SK-N-SH treated with all-trans-retinoic acid at 6 μM for 48 hours (cell line): ENCODE measurements at regions not wholly inside any gene's neighbourhood (a gene's known extent, or its start where the extent isn't known, plus 50 kb on each side); places are given as distances from the start of the nearest gene placed in this dataset.

Experiments
- ATAC-seq: fragments of 200-7000 bp; cut with Tn5 transposase; 3 replicates; pipeline ENCODE4 v1.9.1; 2020; ENCODE audit warnings: mild to moderate bottlenecking, moderate library complexity
- ARNTL ChIP-seq: fragments of 450-650 bp; formaldehyde crosslinking; IDR thresholded peaks from 2 replicates; pipeline ENCODE4 v1.5.0; 2020; ENCODE audit warnings: low read depth, mild to moderate bottlenecking, moderate library complexity, borderline replicate concordance
- ESRRG ChIP-seq: fragments of 250-450 bp; sonication (Bioruptor Pico); IDR thresholded peaks from 2 replicates; pipeline ENCODE4 v1.6.1; 2021; ENCODE audit warnings: mild to moderate bottlenecking
- GLIS3 ChIP-seq: fragments of 250-450 bp; sonication (Bioruptor Pico); IDR thresholded peaks from 2 replicates; pipeline ENCODE4 v1.5.0; 2020; ENCODE audit warnings: mild to moderate bottlenecking, moderate library complexity
- ISL1 ChIP-seq: fragments of 250-450 bp; sonication (Bioruptor Pico); IDR thresholded peaks from 2 replicates; pipeline ENCODE4 v2.1.2; 2022; ENCODE audit warnings: mild to moderate bottlenecking, moderate library complexity
- OSR1 ChIP-seq: fragments of 250-450 bp; sonication (Bioruptor Pico); IDR thresholded peaks from 2 replicates; pipeline ENCODE4 v1.8.0; 2022; ENCODE audit warnings: moderate library complexity, mild to moderate bottlenecking, inconsistent platforms
- PPARA ChIP-seq: fragments of 250-450 bp; sonication (Bioruptor Pico); IDR thresholded peaks from 2 replicates; pipeline ENCODE4 v1.5.0; 2020; ENCODE audit warnings: mild to moderate bottlenecking, borderline replicate concordance
- RARB ChIP-seq: fragments of 250-450 bp; sonication (Bioruptor Pico); IDR thresholded peaks from 2 replicates; pipeline ENCODE4 v1.8.0; 2021; ENCODE audit warnings: mild to moderate bottlenecking, moderate library complexity
- SNAI2 ChIP-seq: fragments of 250-450 bp; sonication (Bioruptor Pico); IDR thresholded peaks from 2 replicates; pipeline ENCODE4 v1.5.0; 2020; ENCODE audit warnings: mild to moderate bottlenecking, moderate library complexity
- TOX ChIP-seq: fragments of 250-450 bp; sonication (Bioruptor Pico); IDR thresholded peaks from 2 replicates; pipeline ENCODE4 v1.8.0; 2021; ENCODE audit warnings: mild to moderate bottlenecking, moderate library complexity, borderline replicate concordance
- ZC3H10 ChIP-seq: fragments of 250-450 bp; sonication (Bioruptor Pico); IDR thresholded peaks from 2 replicates; pipeline ENCODE4 v1.5.1; 2021; ENCODE audit warnings: mild to moderate bottlenecking, moderate library complexity
- ZFP3 ChIP-seq: fragments of 250-450 bp; sonication (Bioruptor Pico); IDR thresholded peaks from 2 replicates; pipeline ENCODE4 v1.5.0; 2020; ENCODE audit warnings: mild to moderate bottlenecking, moderate library complexity
- ZFP30 ChIP-seq: fragments of 450-650 bp; formaldehyde crosslinking; IDR thresholded peaks from 2 replicates; pipeline ENCODE4 v1.5.0; 2022; ENCODE audit warnings: mild to moderate bottlenecking, moderate library complexity
- ZNF70 ChIP-seq: fragments of 450-650 bp; formaldehyde crosslinking; IDR thresholded peaks from 2 replicates; pipeline ENCODE4 v1.5.0; 2020; ENCODE audit warnings: mild to moderate bottlenecking, moderate library complexity
- ZNF8 ChIP-seq: fragments of 450-650 bp; formaldehyde crosslinking; IDR thresholded peaks from 2 replicates; pipeline ENCODE4 v1.5.0; 2020; ENCODE audit warnings: mild to moderate bottlenecking, moderate library complexity
- TF ChIP-seq, protein P1 (sequence below): fragments of 250-450 bp; sonication (Bioruptor Pico); IDR thresholded peaks from 2 replicates; pipeline ENCODE4 v1.8.0; 2020; ENCODE audit warnings: mild to moderate bottlenecking, moderate library complexity, borderline replicate concordance
- TF ChIP-seq, protein P2 (sequence below): fragments of 250-450 bp; sonication (Bioruptor Pico); IDR thresholded peaks from 2 replicates; pipeline ENCODE4 v1.5.1; 2020; ENCODE audit warnings: low read depth, mild to moderate bottlenecking, moderate library complexity
- TF ChIP-seq, protein P3 (sequence below): fragments of 250-450 bp; sonication (Bioruptor Pico); IDR thresholded peaks from 2 replicates; pipeline ENCODE4 v1.8.0; 2021; ENCODE audit warnings: low read depth, mild to moderate bottlenecking, moderate library complexity, borderline replicate concordance
- TF ChIP-seq, protein P4 (sequence below): fragments of 250-450 bp; sonication (Bioruptor Pico); IDR thresholded peaks from 2 replicates; pipeline ENCODE4 v1.5.0; 2020; ENCODE audit warnings: mild to moderate bottlenecking, moderate library complexity

DNA sequence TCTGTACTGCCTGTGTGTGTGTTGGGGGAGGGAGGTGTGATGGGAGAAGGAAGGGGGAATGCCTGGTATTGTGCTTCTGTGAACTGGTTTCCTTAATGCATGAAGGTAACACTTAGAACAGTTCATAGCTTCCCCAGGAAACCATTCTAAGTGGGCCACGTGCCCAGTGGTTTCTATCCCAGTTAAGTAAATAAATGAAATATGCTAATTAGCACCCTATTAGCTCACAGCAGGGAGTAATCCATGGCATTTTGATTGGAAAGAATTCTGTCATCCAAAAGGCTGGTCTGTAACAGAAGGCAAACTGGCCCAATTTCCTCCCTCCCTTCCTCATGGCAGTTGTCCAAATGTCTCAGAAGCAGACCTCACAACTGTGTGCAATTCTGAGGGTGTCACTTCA lies 199.3 kb downstream of the TTLL7 start (continued):
- TF ChIP-seq, protein P1, sequence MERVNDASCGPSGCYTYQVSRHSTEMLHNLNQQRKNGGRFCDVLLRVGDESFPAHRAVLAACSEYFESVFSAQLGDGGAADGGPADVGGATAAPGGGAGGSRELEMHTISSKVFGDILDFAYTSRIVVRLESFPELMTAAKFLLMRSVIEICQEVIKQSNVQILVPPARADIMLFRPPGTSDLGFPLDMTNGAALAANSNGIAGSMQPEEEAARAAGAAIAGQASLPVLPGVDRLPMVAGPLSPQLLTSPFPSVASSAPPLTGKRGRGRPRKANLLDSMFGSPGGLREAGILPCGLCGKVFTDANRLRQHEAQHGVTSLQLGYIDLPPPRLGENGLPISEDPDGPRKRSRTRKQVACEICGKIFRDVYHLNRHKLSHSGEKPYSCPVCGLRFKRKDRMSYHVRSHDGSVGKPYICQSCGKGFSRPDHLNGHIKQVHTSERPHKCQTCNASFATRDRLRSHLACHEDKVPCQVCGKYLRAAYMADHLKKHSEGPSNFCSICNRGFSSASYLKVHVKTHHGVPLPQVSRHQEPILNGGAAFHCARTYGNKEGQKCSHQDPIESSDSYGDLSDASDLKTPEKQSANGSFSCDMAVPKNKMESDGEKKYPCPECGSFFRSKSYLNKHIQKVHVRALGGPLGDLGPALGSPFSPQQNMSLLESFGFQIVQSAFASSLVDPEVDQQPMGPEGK (CRISPR knock-in tag) = no peak
- TF ChIP-seq, protein P2, sequence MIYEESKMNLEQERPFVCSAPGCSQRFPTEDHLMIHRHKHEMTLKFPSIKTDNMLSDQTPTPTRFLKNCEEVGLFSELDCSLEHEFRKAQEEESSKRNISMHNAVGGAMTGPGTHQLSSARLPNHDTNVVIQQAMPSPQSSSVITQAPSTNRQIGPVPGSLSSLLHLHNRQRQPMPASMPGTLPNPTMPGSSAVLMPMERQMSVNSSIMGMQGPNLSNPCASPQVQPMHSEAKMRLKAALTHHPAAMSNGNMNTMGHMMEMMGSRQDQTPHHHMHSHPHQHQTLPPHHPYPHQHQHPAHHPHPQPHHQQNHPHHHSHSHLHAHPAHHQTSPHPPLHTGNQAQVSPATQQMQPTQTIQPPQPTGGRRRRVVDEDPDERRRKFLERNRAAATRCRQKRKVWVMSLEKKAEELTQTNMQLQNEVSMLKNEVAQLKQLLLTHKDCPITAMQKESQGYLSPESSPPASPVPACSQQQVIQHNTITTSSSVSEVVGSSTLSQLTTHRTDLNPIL (CRISPR knock-in tag) = no peak
- TF ChIP-seq, all 23 proteins: peak for 0

DNA sequence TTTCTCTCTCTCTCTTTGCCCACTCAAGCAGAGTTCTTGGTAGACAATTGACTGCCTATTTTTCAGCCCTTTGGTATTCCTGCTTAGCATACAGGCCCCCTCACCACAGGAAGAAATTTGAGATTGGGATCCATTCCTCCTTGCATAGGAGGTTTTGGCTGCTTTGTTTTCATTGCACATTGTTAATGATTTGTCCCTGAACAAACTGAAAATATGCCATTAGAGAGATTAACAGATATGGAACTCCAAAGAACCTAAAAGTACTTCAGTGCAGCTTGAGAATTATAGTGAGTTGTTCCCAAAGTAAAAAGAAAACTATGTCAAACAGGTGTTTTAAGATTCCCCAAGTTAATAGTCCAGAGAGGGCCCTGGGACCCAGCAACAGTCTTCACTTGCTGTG lies 200.0 kb downstream of the TTLL7 start:
- no peak for ATAC-seq
- TF ChIP-seq, protein P1 (CRISPR knock-in tag) = no peak
- TF ChIP-seq, protein P3, sequence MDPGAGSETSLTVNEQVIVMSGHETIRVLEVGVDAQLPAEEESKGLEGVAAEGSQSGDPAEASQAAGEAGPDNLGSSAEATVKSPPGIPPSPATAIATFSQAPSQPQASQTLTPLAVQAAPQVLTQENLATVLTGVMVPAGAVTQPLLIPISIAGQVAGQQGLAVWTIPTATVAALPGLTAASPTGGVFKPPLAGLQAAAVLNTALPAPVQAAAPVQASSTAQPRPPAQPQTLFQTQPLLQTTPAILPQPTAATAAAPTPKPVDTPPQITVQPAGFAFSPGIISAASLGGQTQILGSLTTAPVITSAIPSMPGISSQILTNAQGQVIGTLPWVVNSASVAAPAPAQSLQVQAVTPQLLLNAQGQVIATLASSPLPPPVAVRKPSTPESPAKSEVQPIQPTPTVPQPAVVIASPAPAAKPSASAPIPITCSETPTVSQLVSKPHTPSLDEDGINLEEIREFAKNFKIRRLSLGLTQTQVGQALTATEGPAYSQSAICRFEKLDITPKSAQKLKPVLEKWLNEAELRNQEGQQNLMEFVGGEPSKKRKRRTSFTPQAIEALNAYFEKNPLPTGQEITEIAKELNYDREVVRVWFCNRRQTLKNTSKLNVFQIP (CRISPR knock-in tag) = no peak
- TF ChIP-seq ESRRG (CRISPR knock-in tag) (no peak), ISL1 (no peak), SNAI2 (no peak), ZNF8 (no peak), TOX (no peak), PPARA (CRISPR knock-in tag) (no peak), ZNF70 (no peak), ZC3H10 (no peak), OSR1 (CRISPR knock-in tag) (no peak), GLIS3 (no peak), ZFP30 (CRISPR knock-in tag) (no peak), RARB (CRISPR knock-in tag) (no peak), ZFP3 (CRISPR knock-in tag) (no peak)
- TF ChIP-seq, protein P4, sequence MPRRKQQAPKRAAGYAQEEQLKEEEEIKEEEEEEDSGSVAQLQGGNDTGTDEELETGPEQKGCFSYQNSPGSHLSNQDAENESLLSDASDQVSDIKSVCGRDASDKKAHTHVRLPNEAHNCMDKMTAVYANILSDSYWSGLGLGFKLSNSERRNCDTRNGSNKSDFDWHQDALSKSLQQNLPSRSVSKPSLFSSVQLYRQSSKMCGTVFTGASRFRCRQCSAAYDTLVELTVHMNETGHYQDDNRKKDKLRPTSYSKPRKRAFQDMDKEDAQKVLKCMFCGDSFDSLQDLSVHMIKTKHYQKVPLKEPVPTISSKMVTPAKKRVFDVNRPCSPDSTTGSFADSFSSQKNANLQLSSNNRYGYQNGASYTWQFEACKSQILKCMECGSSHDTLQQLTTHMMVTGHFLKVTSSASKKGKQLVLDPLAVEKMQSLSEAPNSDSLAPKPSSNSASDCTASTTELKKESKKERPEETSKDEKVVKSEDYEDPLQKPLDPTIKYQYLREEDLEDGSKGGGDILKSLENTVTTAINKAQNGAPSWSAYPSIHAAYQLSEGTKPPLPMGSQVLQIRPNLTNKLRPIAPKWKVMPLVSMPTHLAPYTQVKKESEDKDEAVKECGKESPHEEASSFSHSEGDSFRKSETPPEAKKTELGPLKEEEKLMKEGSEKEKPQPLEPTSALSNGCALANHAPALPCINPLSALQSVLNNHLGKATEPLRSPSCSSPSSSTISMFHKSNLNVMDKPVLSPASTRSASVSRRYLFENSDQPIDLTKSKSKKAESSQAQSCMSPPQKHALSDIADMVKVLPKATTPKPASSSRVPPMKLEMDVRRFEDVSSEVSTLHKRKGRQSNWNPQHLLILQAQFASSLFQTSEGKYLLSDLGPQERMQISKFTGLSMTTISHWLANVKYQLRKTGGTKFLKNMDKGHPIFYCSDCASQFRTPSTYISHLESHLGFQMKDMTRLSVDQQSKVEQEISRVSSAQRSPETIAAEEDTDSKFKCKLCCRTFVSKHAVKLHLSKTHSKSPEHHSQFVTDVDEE = no peak
- TF ChIP-seq, all 23 proteins: peak for 0

DNA sequence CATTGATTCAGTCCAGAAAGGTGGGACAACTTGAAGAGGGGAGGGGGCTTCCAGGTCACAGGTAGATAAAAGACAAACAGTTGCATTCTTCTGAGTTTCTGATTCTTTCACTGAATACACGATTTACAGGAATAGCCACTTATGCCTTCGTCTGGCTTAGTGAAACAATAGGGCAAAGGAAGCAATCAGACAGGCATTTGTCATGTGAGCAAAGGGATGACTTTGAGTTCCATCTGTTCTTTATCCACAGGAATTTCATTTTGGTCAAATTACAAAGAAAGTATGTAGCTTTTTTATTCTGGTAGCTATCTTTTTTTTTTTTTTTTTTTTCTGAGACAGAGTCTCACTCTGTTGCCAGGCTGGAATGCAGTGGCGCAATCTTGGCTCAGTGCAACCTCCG lies 202.5 kb downstream of the TTLL7 start:
- TF ChIP-seq GLIS3 = no peak
- TF ChIP-seq ISL1 = peak; percentile 53
- peak; percentile 62 for ATAC-seq

DNA sequence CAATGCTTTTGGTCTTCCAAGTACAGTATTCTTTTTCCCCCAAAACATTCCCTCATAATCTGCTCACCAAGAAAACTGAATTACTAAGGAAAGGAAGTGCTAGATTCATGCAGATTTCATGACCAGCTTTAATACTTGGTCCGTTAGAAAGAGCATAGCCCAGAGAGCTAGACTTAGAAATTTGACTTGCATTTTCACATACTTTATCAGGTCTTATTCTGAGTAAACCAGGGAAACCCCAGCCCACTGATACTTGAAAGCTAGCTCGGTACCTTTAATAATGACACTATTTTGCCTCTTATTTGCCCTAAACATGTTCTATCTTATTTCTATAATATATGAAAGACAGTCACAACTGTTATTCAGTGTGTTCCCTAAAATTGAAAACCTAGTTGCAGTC lies 204.5 kb downstream of the TTLL7 start:
- TF ChIP-seq OSR1 (CRISPR knock-in tag) (no peak), ZC3H10 (no peak), ZFP3 (CRISPR knock-in tag) (no peak), ARNTL (CRISPR knock-in tag) (no peak)
- TF ChIP-seq, protein P2 (CRISPR knock-in tag) = no peak
- no peak for ATAC-seq
